ENCODE measurements at regions not wholly inside any gene's neighbourhood (a gene's known extent, or its start where the extent isn't known, plus 50 kb on each side); places are given as distances from the start of the nearest gene placed in this dataset.

- no peak for TF ChIP-seq SIN3A (IDR thresholded peaks at IDR 0.05; ENCODE audit: borderline replicate concordance, insufficient read depth, low read length)
- no peak for TF ChIP-seq POLR2AphosphoS5 (IDR thresholded peaks at IDR 0.05; ENCODE audit: low read depth, low read length)
Observed at GRCh38 chr7:8932751-8933150, 499.3 kb downstream of the NXPH1 start.

All from PFSK-1 (cell line).